D721Med (cell line): ENCODE measurements at regions not wholly inside any gene's neighbourhood (a gene's known extent, or its start where the extent isn't known, plus 50 kb on each side); places are given as distances from the start of the nearest gene placed in this dataset.

Source experiments
- DNase-seq: peaks from one replicate; pipeline ENCODE4 v3.0.0; 2011; ENCODE audit warnings: low spot score; ENCODE audit not compliant: insufficient read length
- FAIRE-seq: peaks from 2 replicates; lab custom pipeline; 2011; peaks lifted over from hg19 to GRCh38; lab: Jason Lieb, UNC
- CTCF ChIP-seq: IDR thresholded peaks from 2 replicates; pipeline ENCODE4 v1.5.1; 2012; ENCODE audit warnings: mild to moderate bottlenecking, control low read depth; ENCODE audit not compliant: insufficient read depth; ENCODE audit errors: missing control alignments

DNA sequence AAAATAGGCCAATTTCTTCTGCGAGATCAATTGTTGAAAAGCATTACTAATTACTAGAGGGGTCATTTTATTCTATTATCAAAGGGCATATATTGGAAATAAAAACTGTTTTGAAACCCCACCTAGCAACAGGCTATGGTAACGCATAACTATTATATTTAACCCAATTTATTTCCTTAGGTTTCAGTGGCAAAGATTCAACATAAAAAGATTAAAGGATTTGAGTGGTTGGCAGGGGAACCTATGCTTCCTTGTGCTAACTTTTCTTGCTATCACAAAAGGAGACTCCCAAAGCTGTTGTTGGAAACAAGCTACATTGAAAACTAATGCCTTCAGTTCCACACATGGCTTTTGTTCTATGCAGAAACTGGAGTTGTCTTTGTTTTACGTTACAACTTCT is 166.9 kb upstream of the KLF3 start:
- FAIRE-seq (no peak), DNase-seq (no peak)
- no peak for TF ChIP-seq CTCF

GRCh38 chr4:38499101-38499500 is 164.9 kb upstream of the KLF3 start:
- TF ChIP-seq CTCF = no peak
- DNase-seq (no peak), FAIRE-seq (no peak)

DNA sequence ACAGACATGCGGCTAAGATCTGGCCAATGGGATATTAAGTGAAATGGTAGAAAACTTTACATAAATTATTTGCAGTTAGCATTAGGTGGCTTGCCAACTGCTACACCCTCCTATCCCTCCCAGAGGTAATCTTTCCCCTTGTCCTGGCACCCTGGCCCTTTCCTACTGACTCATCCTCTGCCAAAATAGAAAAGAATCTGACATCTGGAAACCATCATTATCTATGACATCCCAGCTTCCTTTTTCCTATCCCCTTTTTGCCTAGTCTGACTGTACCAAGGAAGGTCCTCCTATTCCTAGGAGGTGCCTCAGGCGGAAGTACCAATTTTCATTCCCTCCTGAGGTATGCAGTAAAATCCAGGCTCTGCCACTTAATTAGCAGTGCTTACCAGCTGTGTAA is 163.6 kb upstream of the KLF3 start:
- TF ChIP-seq CTCF = no peak
- DNase-seq (no peak), FAIRE-seq (no peak)

GRCh38 chr4:38501698-38502097 is 162.3 kb upstream of the KLF3 start:
- TF ChIP-seq CTCF = no peak
- no peak for FAIRE-seq
- DNase-seq = no peak

GRCh38 chr4:38503689-38504395 is 160.2 kb upstream of the KLF3 start:
- no peak for FAIRE-seq

GRCh38 chr4:38504396-38504715 is 159.6 kb upstream of the KLF3 start:
- no peak for FAIRE-seq
- no peak for DNase-seq
- no peak for TF ChIP-seq CTCF

More at GRCh38 chr4:38503689-38504395, 160.2 kb upstream of the KLF3 start:
- DNase-seq = no peak
- TF ChIP-seq CTCF = no peak

- FAIRE-seq (no peak), DNase-seq (no peak)
- TF ChIP-seq CTCF = no peak
These were observed 154.4 kb upstream of the KLF3 start for GRCh38 chr4:38509551-38509950.
